ENCODE measurements at regions not wholly inside any gene's neighbourhood (a gene's known extent, or its start where the extent isn't known, plus 50 kb on each side); places are given as distances from the start of the nearest gene placed in this dataset.

- TF ChIP-seq CTCF (IDR thresholded peaks at IDR 0.05): no peak
- no peak for TF ChIP-seq POLR2A (IDR thresholded peaks at IDR 0.05)
Measured at GRCh38 chr11:15653191-15653710, 538.5 kb downstream of the INSC start.
